GM21723 (cell line): ENCODE measurements at regions not wholly inside any gene's neighbourhood (a gene's known extent, or its start where the extent isn't known, plus 50 kb on each side); places are given as distances from the start of the nearest gene placed in this dataset.
"Not testable (repeated sequence)": the region's sequence is repeated elsewhere in the genome, so short reads cannot be mapped to it uniquely, and the experiment has no call there.

Experiments
- ATAC-seq: cut with Tn5 transposase; IDR thresholded peaks from one replicate; pipeline ENCODE4 v1.9.1; 2021; ENCODE audit warnings: mild to moderate bottlenecking, moderate library complexity; ENCODE audit not compliant: unreplicated experiment

GRCh38 chr13:71218960-71219359 is 648.0 kb downstream of the DACH1 start:
- ATAC-seq, result no peak

DNA sequence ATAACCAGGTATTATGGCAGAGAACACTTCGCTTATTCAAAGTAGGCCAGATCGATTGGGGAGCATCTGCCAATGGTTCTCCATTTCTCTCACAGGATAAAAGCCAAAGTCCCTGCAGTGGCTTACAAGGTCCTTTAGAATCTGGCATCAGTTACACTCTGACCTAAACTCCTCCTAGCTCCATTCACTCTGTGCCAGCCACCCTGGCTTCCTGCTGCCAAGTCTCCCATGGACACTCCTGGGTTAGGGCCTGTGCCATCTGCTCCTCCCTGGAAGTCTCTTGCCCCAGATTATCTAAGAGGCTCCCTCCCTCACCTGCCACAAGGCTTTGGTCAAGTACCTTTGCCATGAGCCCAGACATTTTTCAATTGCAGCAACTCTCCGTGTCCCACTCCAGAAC is 649.2 kb downstream of the DACH1 start:
- no peak for ATAC-seq

- ATAC-seq, result no peak
These were observed 652.2 kb downstream of the DACH1 start for GRCh38 chr13:71214821-71215220.

- ATAC-seq, result no peak
These were observed 652.6 kb downstream of the DACH1 start for GRCh38 chr13:71214357-71214756.

- ATAC-seq, result no peak
These were observed 653.7 kb downstream of the DACH1 start for GRCh38 chr13:71213252-71213821.

GRCh38 chr13:71210861-71211260 is 656.1 kb downstream of the DACH1 start:
- ATAC-seq, result no peak

- no peak for ATAC-seq
These were observed 657.8 kb downstream of the DACH1 start for GRCh38 chr13:71209217-71209616.

GRCh38 chr13:71184583-71184982 is 682.4 kb downstream of the DACH1 start:
- ATAC-seq, result not testable (repeated sequence)

DNA sequence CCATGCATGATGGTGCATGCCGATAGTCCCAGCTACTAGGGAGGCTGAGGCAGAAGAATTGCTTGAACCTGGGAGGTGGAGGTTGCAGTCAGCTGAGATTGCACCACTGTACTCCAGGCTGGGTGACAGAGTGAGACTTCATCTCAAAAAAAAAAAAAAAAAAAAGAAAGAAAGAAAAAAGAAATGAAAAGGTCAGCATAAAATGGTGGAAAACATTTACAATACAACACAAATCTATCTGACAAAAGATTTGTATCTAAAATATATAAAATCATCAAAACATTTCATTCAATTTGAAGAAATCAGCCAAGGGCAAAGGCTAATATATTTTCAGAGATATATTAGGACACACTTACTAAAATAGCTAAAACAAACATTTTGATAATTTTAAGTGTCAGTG is 683.7 kb downstream of the DACH1 start:
- ATAC-seq, result not testable (repeated sequence)

- ATAC-seq, result no peak
These were observed 695.3 kb downstream of the DACH1 start for GRCh38 chr13:71171740-71172139.

GRCh38 chr13:71169180-71169579 is 697.8 kb downstream of the DACH1 start:
- ATAC-seq, result no peak

DNA sequence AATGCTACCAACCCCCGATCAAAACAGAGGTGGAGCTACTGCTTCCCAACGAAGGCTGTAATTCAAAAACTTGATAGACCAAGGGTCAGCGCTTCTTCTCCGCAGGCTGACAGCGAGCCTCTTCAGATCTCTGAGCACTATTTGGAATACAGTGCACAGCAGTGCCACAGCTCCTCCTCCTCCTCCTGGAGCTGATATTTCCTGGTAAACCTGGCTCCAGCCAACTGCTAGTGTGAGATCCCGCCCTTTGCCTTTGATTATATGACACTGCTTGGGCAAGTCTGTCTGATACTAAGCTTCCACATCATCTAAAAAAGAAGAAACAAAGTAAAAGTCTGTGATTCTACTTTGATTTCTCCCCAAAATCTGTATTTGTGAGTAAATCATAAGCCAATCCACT is 710.5 kb downstream of the DACH1 start:
- ATAC-seq, result no peak

DNA sequence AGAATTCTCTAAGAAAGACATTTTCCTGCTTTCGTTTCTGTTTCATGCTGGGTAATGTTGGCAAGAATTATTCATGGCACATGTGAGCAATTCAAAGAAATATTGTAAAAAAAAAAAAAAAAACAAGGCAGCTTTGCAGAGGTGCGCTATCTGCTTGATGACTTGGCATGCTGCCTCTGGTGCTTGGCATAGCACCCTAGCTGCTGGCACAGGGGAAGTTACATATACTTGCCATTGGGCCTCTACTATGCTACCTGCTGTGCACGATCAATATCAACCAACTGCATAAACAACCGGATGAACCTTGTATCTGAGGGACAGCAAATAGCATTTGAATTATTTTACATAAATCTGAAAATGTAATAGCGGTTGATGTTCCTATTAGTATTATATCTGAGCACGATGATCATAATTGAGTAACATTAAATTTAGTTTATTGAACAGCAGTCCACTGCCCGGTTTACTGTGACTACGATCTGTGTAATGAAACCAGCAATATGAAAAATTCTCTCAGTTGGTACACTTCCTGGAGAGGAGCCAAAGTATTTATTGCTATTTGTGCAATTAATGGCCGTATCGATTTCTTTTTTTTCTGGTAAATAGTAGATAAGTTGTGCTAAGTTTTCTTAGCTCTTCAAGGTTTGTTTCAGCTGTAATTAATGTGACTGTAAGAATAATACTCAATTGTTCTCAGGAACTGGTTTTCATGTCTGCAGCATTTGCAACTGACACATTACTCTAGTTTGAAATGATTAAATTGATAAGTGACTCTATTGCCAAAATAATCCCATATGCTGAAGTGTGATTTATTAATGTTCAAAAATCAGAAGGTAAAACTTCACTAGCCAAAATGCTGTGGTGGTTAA is 717.3 kb downstream of the DACH1 start:
- ATAC-seq, result no peak

GRCh38 chr13:71149046-71149445 is 718.0 kb downstream of the DACH1 start:
- no peak for ATAC-seq

- ATAC-seq, result no peak
These were observed 718.6 kb downstream of the DACH1 start for GRCh38 chr13:71148396-71148795.

DNA sequence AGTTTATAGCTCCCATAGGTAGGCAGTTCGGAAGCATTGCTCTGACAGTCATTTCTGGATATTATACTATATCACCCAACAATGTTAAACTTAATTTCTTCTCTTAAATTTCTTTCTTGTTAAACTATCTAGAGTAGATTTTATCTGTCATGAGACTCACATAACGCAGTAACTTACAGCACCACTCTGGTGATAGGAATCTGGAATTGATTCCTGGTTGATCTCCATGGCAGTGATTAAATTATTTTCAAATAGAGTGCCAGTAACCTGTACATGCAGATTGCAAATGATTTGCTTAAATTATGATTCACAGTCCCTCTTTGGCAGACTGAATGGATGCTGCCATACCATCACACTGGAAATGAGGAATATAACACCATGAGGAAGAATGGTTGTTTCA is 722.1 kb downstream of the DACH1 start:
- ATAC-seq, result no peak

DNA sequence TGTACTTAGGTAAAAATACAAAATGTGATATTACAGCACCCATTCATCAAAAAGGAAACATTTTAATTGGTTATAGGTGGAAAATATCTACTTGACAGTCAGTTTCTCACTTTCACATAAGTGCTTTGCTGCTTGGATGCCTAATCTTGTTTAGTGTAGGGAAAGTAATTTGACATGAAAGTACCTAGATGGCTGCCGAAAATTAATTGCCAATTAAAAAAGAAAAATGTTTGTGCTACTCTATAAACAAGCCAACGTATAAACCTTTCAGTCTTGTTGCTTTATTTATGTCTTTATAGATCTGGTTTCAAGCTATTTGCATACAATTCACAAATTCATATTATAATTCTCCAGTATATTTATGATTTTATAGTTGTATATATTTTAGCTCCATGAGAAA is 729.9 kb downstream of the DACH1 start:
- ATAC-seq, result no peak

DNA sequence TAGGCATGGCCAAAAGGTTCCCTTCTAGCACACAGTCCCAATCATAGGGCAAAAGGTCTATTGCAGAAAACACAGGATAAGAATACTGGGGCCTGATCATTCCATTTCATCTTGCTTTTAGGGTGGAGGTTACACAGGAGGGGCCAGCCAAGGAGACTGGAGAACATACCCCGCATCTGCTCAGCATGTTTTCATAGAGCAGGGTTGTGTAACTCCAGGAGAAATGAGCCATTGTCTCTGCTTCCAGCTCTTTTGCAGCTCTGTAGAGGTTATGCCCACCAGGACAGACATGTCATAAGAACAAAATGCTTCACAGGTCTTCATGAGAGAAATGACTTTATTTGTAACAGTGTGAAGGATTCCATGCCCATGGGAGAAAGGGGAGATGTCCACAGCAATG is 742.8 kb downstream of the DACH1 start:
- no peak for ATAC-seq

- ATAC-seq, result no peak
These were observed 748.1 kb downstream of the DACH1 start for GRCh38 chr13:71118779-71119364.

DNA sequence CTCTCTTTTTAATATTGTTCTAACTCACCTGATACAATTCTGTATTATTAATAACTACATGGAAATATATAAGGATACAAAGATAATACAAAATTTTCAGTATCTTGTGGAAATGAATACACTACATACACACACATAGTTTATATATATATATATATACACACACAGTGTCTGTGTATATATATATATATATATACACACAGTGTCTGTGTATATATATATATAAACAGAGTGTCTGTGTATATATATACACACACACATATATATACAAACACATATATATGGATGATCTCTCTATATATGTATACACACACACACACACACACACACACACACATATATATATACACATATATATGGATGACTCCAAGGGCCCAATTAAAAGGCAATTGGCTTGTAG is 749.1 kb downstream of the DACH1 start:
- ATAC-seq, result no peak

- no peak for ATAC-seq
These were observed 751.7 kb downstream of the DACH1 start for GRCh38 chr13:71115301-71115700.

- no peak for ATAC-seq
These were observed 770.6 kb downstream of the DACH1 start for GRCh38 chr13:71096421-71096820.
